GM21515 (cell line): ENCODE measurements at regions not wholly inside any gene's neighbourhood (a gene's known extent, or its start where the extent isn't known, plus 50 kb on each side); places are given as distances from the start of the nearest gene placed in this dataset.
A peak's percentile ranks its signal among the peaks of the same experiment; 100 is the strongest.

Source experiments
- ATAC-seq: cut with Tn5 transposase; IDR thresholded peaks from one replicate; pipeline ENCODE4 v1.9.1; 2021; ENCODE audit not compliant: unreplicated experiment

GRCh38 chr13:84917252-84917878, 881.9 kb downstream of the SLITRK6 start:
- ATAC-seq = no peak

DNA sequence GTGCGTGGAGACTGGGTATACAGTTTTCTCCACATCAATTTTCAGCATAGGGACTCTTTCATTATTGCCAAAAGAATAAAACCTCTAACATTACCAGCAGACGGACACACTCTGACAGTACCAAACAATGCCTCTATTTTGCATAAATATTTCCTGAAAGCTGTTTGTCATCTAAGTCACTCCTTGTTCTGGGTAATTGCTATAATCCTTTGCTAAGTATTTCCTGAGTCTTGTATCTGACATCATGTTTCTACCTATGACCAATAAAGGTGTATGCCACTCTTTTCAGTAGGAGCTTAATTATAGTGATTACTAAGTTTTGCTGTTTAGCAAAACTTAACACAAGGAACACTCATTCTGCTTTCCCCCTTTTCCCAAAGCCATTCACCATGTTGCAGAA, 886.5 kb downstream of the SLITRK6 start:
- no peak for ATAC-seq

DNA sequence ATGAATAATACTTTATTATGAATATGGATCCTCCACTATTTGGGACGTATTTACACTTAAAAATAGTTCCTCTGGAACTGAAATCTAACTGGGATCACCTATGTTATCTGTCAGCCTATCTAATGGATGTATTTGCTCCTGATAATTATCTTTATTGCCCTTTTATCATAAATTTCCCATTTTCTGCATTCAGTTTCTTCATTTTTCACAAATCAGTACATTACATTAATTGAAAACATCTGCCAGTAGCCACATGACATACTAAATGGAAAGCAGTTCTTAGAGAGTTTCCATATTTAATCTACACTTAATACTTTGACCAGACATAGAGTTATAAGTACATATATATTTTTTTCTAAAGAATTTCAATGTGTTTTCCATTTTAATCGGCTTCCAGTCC, 888.8 kb downstream of the SLITRK6 start:
- ATAC-seq = no peak

- no peak for ATAC-seq
These were observed 895.8 kb downstream of the SLITRK6 start for GRCh38 chr13:84903391-84903790.

GRCh38 chr13:84902243-84902642, 897.0 kb downstream of the SLITRK6 start:
- no peak for ATAC-seq

GRCh38 chr13:84896128-84896527, 903.1 kb downstream of the SLITRK6 start:
- ATAC-seq = peak; percentile 69

GRCh38 chr13:84894749-84895148, 904.5 kb downstream of the SLITRK6 start:
- no peak for ATAC-seq

GRCh38 chr13:84885868-84886267, 913.4 kb downstream of the SLITRK6 start:
- ATAC-seq = no peak

- ATAC-seq = no peak
These were observed 925.3 kb downstream of the SLITRK6 start for GRCh38 chr13:84873951-84874350.

- ATAC-seq = no peak
These were observed 929.0 kb downstream of the SLITRK6 start for GRCh38 chr13:84870190-84870589.

DNA sequence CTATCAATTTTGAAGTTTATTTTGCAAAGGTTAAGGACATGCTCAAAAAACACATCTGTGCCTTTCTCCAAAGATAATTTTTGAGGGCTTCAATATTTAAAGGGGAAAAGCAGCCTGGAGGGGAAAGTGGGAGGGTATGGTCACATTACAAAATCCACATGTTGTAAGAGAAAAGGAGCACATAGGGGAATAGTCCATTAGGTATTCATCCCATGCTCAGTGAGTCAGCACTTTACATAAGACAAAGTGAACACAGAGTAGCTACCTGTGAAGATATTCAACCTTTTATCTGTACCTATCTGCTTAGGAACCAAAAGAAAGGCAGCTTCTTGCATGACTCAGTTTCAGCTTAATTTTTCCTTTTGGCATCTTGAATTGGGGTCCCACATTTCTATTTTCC, 932.0 kb downstream of the SLITRK6 start:
- no peak for ATAC-seq

DNA sequence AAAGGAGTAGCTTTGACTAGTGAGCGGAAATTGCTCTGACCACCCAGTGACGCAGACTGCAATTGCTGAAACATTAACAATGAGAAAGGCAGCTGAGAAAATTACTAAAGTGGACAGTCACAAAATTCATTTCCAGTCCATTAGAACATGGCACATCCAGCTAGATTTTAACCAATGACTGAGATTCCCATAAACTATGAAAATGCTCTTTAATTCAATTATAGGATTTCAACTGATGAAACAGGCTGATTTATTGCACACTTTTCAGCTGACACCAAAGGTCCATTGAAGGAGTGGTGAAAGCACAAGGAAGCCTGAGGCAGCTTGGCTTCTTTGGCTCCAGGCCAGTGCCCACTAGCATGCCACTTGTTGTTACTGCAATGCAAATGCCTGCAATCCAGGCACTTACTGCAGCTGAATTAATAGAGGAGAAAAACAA, 933.4 kb downstream of the SLITRK6 start:
- ATAC-seq = no peak

DNA sequence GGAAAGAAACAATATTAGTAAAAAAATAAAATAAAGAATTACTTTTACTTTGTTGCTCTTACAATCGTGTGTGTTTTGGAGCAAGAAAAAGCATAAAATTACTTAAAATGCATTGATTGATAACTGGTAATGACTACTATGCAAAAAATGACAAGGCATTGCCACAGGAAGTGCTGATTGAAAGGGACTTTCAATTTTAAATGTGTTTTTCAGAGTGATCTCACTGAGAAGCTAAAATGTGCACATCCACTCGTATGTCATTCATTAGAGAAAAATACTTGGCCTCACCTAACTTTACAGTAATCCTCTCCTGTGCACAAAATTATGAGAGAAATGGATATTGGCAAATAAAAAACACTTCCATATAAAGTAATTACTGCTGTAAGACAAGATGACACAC, 934.9 kb downstream of the SLITRK6 start:
- ATAC-seq = no peak

DNA sequence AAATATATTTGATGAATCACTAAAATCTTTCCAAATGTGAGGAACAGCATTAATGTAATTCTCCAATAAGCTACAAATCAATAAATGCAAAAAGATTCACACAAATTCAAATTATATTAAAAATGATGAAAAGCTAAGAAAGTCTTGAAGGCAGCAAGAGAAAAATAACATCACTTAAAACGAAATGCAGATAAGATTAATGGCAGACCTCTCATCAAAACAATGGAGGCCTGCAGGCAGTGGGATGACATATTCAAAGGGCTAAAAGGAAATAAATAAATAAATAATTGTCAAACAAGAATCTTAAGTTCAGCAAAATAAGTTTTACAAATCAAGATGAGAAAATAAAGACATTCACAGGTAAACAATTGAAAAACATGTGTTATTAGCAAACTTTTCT, 952.1 kb downstream of the SLITRK6 start:
- no peak for ATAC-seq

DNA sequence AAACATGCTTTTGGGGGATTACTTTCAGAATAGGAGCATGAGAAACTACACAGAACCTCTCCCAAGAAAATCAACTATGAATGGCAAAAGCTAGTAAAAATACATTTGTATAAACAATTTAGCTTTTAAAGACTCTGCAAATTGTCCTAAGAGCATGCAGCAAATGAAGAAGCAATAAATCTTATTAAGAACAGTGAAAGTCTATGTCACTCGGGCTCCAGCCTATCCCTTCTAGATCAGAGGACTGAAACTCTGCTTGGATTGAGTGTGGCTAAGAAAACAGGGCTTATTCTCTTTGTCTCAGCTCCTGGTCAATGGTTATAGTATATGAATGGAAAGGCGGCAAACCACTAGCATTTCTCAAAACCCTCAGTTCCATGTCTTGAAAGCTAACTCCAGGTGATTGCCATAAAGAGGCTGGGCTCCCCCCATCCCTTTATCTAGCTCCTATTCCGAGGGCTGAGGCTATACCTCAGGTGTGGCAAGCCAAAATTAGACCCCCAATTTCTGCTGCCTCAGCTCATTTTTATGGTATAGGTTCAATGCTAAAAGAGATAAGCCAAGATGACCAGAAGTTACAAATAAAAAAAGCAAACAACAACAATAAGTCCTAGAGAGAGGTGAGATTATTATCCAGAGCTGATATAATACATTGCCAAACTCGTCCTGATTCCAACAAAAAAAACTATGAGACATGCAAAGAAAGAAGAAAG, 953.2 kb downstream of the SLITRK6 start:
- ATAC-seq = no peak

- ATAC-seq = no peak
These were observed 954.7 kb downstream of the SLITRK6 start for GRCh38 chr13:84844473-84844872.

- no peak for ATAC-seq
These were observed 955.9 kb downstream of the SLITRK6 start for GRCh38 chr13:84843368-84843767.

DNA sequence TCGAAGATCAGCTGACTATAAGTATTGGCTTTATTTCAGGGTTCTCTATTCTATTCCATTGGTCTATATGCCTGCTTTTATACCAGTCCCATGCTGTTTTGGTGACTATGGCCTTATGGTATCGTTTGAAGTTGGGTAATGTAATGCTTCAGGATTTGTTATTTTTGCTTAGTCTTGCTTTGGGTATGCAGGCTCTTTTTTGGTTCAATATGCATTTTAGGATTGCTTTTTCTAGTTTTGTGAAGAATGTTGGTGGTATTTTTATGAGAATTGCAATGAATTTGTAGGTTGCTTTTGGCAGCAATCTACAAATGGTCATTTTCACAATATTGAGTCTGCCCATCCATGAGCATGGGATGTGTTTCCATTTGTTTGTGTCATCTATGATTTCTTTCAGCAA, 951.9 kb upstream of the SLITRK1 start:
- no peak for ATAC-seq

DNA sequence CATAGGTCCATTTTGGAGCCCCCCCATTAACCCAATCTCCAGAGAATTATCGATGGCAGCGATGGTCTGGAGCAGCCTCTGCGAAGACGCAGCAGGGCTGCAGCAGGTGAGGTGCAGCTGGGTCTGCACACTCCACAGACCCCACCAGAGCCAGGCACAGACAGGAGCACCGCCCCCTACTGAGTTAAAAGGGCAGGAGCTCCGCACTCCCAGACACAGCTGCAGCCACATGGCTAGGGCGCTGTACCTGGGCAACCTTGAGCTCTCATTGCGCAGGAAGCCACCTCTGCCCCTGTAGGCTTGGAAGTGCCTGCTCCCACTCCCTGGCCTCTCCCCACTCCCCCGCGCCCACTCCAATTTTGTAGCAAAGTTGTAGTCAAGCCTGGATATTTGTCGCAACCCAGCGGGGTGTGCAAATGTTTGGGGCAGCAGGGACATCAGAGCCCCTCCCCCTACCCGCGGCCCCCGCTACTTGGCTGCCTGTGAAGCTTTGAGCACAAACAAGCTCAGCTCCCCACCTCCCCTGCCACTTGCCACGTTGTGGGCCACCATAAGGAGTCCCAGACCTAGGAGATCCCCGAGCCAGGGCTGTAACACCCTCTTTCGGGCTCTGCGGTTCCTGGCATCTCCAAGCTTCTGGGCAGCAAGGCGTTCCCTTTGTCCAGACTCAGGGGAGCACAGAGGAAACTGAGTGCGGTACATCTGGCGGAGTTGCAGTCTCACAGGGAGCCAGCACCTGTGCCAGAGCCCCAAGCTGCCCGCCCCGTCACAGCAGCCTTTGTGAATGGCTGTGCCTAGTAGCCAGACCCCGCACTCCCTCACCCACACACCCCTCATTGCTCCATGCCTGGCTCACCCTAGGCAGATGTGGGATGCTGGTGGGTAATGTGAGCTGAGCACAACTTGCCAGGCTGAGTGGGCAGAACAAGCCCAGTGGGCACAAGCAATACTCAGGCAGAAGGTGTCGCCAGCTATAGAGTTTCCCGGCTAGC, 949.7 kb upstream of the SLITRK1 start:
- ATAC-seq = no peak

DNA sequence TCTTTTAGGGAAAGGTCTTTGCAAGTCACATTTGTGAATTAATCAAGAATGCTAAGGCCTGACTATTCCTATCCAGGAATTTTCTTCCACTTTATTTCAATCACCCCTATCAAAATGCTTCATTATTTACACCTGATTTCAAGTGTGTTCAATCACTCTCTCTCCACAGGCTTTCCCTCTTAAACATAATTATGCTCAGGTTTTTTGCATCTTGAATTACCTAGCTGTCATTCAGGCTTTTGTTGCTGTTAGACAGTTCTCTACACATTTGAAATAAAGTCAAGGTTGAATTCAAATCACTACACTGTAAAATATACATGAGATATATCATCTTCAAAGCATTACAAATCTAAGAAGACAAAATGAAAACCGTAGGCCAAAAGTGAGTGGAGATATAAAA, 941.3 kb upstream of the SLITRK1 start:
- ATAC-seq = no peak

DNA sequence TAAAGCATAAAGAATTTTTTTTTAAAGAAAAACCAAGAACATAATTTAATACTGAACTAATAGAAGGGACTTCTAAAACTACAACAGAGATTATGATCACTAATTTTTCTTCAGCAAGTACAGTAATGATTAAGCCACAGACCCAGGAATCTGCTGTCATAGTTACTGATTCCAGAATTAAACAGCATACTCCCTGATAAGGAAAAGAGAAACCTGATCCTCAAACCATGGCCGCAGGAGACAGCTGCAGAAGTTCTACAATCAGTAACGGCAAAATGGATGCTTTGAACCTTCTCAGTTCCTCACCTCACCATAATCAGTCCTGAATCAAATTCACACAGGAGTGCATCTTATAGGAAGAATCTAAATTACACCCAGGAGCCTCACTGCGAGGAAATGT, 939.0 kb upstream of the SLITRK1 start:
- no peak for ATAC-seq
